ENCODE measurements at regions not wholly inside any gene's neighbourhood (a gene's known extent, or its start where the extent isn't known, plus 50 kb on each side); places are given as distances from the start of the nearest gene placed in this dataset.

- Histone ChIP-seq H3F3A (ENCODE audit: low read length, unreplicated experiment) (no peaks in the 10 kb centered on the region), H3K27me3 (ENCODE audit: low read length) (no peaks in the 10 kb centered on the region), H3K79me2 (ENCODE audit: low read length) (no peaks in the 10 kb centered on the region), H3K4me2 (ENCODE audit: low read length) (no peak overlapping the region), H3K9me3 (ENCODE audit: low read length) (no peaks in the 10 kb centered on the region), H2AFZ (ENCODE audit: low read length) (no peak overlapping the region), H3K9me2 (replicated peaks; ENCODE audit: low read length) (no peaks in the 10 kb centered on the region), H4K20me1 (ENCODE audit: low read length) (no peaks in the 10 kb centered on the region), H3K4me3 (ENCODE audit: low read length) (no peak overlapping the region), H3K36me3 (ENCODE audit: low read depth, low read length) (no peaks in the 10 kb centered on the region), H3K9ac (ENCODE audit: low read length) (no peak overlapping the region), H3K4me1 (ENCODE audit: insufficient read depth, low read length) (no peaks in the 10 kb centered on the region), H3K27ac (ENCODE audit: low read length) (no peak overlapping the region)
- TF ChIP-seq CTCF (conservative IDR thresholded peaks at IDR 0.05; ENCODE audit: low read depth, low read length): no peak
- TF ChIP-seq EZH2 (IDR thresholded peaks at IDR 0.05; ENCODE audit: low read length, unreplicated experiment): no peak
- no peak for TF ChIP-seq EZH2phosphoT487 (IDR thresholded peaks at IDR 0.05; ENCODE audit: borderline replicate concordance, low read length)
- CTCF ChIA-PET: no interaction called here
- intact Hi-C loops (cut with micrococcal nuclease): no loop called here
- no peak for ATAC-seq
- no peak for DNase-seq
- no TSS peak for BruUV-seq (replicated peaks)
- POLR2A ChIA-PET (ENCODE audit: unreplicated experiment): no interaction called here
Observed at GRCh38 chr3:83454353-83454752, 1504.4 kb upstream of the CADM2 start.

GRCh38 chr3:83457551-83457950 lies 1501.2 kb upstream of the CADM2 start:
- Histone ChIP-seq H3K27me3 (ENCODE audit: low read length) (no peaks in the 10 kb centered on the region), H3K9me2 (replicated peaks; ENCODE audit: low read length) (no peaks in the 10 kb centered on the region), H3K4me1 (ENCODE audit: insufficient read depth, low read length) (peaks cover 9% of the 10 kb centered on the region; the same call in 1 of the 2 replicates), H2AFZ (ENCODE audit: low read length) (no peak overlapping the region), H3K4me2 (ENCODE audit: low read length) (no peak overlapping the region), H3K27ac (ENCODE audit: low read length) (no peak overlapping the region), H3F3A (ENCODE audit: low read length, unreplicated experiment) (no peaks in the 10 kb centered on the region), H4K20me1 (ENCODE audit: low read length) (no peaks in the 10 kb centered on the region), H3K9me3 (ENCODE audit: low read length) (no peaks in the 10 kb centered on the region), H3K79me2 (ENCODE audit: low read length) (no peaks in the 10 kb centered on the region), H3K9ac (ENCODE audit: low read length) (no peak overlapping the region), H3K36me3 (ENCODE audit: low read depth, low read length) (no peaks in the 10 kb centered on the region), H3K4me3 (ENCODE audit: low read length) (no peak overlapping the region)
- TF ChIP-seq EZH2phosphoT487 (IDR thresholded peaks at IDR 0.05; ENCODE audit: borderline replicate concordance, low read length) (no peak), CTCF (conservative IDR thresholded peaks at IDR 0.05; ENCODE audit: low read depth, low read length) (no peak), EZH2 (IDR thresholded peaks at IDR 0.05; ENCODE audit: low read length, unreplicated experiment) (no peak)
- CTCF ChIA-PET: no interaction called here
- intact Hi-C loops (cut with micrococcal nuclease): no loop called here
- BruUV-seq (replicated peaks): no TSS peak
- no peak for ATAC-seq
- no peak for DNase-seq
- POLR2A ChIA-PET (ENCODE audit: unreplicated experiment): no interaction called here

GRCh38 chr3:83460052-83460451 lies 1498.7 kb upstream of the CADM2 start:
- no peak overlapping the region for H3K4me2 ChIP-seq (ENCODE audit: low read length)
- H3K4me3 ChIP-seq (ENCODE audit: low read length): no peak overlapping the region
- no peak for TF ChIP-seq EZH2phosphoT487 (IDR thresholded peaks at IDR 0.05; ENCODE audit: borderline replicate concordance, low read length)
- TF ChIP-seq CTCF (conservative IDR thresholded peaks at IDR 0.05; ENCODE audit: low read depth, low read length): no peak
- TF ChIP-seq EZH2 (IDR thresholded peaks at IDR 0.05; ENCODE audit: low read length, unreplicated experiment): no peak
- no peaks in the 10 kb centered on the region for H3K36me3 ChIP-seq (ENCODE audit: low read depth, low read length)
- no TSS peak for BruUV-seq (replicated peaks)
- H3K4me1 ChIP-seq (ENCODE audit: insufficient read depth, low read length): peaks cover 9% of the 10 kb centered on the region; the same call in 1 of the 2 replicates
- no peaks in the 10 kb centered on the region for H3K27me3 ChIP-seq (ENCODE audit: low read length)
- ATAC-seq (no peak), DNase-seq (peak; percentile 30)
- intact Hi-C loops (cut with micrococcal nuclease): no loop called here
- H3K79me2 ChIP-seq (ENCODE audit: low read length): no peaks in the 10 kb centered on the region
- H3K9me3 ChIP-seq (ENCODE audit: low read length): no peaks in the 10 kb centered on the region
- H3F3A ChIP-seq (ENCODE audit: low read length, unreplicated experiment): no peaks in the 10 kb centered on the region
- ChIA-PET CTCF (no interaction called here), POLR2A (ENCODE audit: unreplicated experiment) (no interaction called here)
- no peaks in the 10 kb centered on the region for H3K9me2 ChIP-seq (replicated peaks; ENCODE audit: low read length)
- no peak overlapping the region for H2AFZ ChIP-seq (ENCODE audit: low read length)
- no peaks in the 10 kb centered on the region for H4K20me1 ChIP-seq (ENCODE audit: low read length)
- no peak overlapping the region for H3K9ac ChIP-seq (ENCODE audit: low read length)
- H3K27ac ChIP-seq (ENCODE audit: low read length): no peak overlapping the region
